CD4-positive, alpha-beta T cell (primary cell): ENCODE measurements at regions not wholly inside any gene's neighbourhood (a gene's known extent, or its start where the extent isn't known, plus 50 kb on each side); places are given as distances from the start of the nearest gene placed in this dataset.

Source experiments
- ATAC-seq: fragments of 200-7000 bp; cut with Tn5 transposase; one replicate; pipeline ENCODE4 v1.10.0; 2022; ENCODE audit warnings: mild to moderate bottlenecking; ENCODE audit not compliant: poor library complexity
- CTCF ChIA-PET: fragments of 350-600 bp; sonication (Branson Sonifier 250); formaldehyde crosslinking; loops from one replicate; lab custom pipeline; 2021; ENCODE audit warnings: antibody characterized with exemption, inconsistent platforms; lab: Charles Lee
- POLR2A ChIA-PET: fragments of 350-600 bp; sonication (Branson Sonifier 250); formaldehyde crosslinking; loops from one replicate; lab custom pipeline; 2021; ENCODE audit warnings: antibody characterized with exemption, inconsistent platforms; lab: Charles Lee
- DNase-seq, 14 experiments: peaks; one replicate each; pipeline ENCODE4 v3.0.0-alpha.2; 2013 to 2020; ENCODE audit warnings: mixed read lengths in 2 of 14
- H3K27ac ChIP-seq, 2 donors: one replicate each; pipeline versions ENCODE4 v1.5.1 to v1.7.0; 2013; ENCODE audit warnings: low read length in 2 of 2, low read depth in 1 of 2, mild to moderate bottlenecking in 1 of 2
- H3K27me3 ChIP-seq, 2 experiments: 1 replicate in 1 of 2; 2 replicates in 1 of 2; pipeline versions ENCODE4 v1.6.1 to v1.7.0; 2013; ENCODE audit warnings: low read length in 2 of 2, control low read depth in 1 of 2, mild to moderate bottlenecking in 1 of 2, moderate library complexity in 1 of 2; ENCODE audit not compliant: insufficient read depth in 2 of 2, control insufficient read depth in 1 of 2
- H3K36me3 ChIP-seq: one replicate; pipeline ENCODE4 v1.6.1; 2013; ENCODE audit warnings: low read length, control low read depth; ENCODE audit not compliant: insufficient read depth
- H3K4me1 ChIP-seq: one replicate; pipeline ENCODE4 v1.6.1; 2013; ENCODE audit warnings: low read length, control low read depth; ENCODE audit not compliant: insufficient read depth
- H3K4me3 ChIP-seq: one replicate; pipeline ENCODE4 v1.5.1; 2013; ENCODE audit warnings: mild to moderate bottlenecking, low read length, moderate library complexity
- H3K9me3 ChIP-seq, 2 experiments: 1 replicate in 1 of 2; 2 replicates in 1 of 2; pipeline versions ENCODE4 v1.6.1 to v1.7.0; 2013; ENCODE audit warnings: low read length in 2 of 2, mild to moderate bottlenecking in 2 of 2, control low read depth in 1 of 2, moderate library complexity in 1 of 2; ENCODE audit not compliant: control insufficient read depth in 1 of 2, insufficient read depth in 1 of 2
- H3K27ac Mint-ChIP-seq: one replicate; pipeline ENCODE4 v1.8.0; 2020; ENCODE audit warnings: mixed read lengths
- H3K27me3 Mint-ChIP-seq: one replicate; pipeline ENCODE4 v1.8.0; 2021; ENCODE audit warnings: mixed read lengths
- H3K36me3 Mint-ChIP-seq: one replicate; pipeline ENCODE4 v1.8.0; 2021; ENCODE audit warnings: low read depth, mixed read lengths
- H3K4me1 Mint-ChIP-seq: one replicate; pipeline ENCODE4 v1.8.0; 2021; ENCODE audit warnings: low read depth, mixed read lengths
- H3K4me3 Mint-ChIP-seq: one replicate; pipeline ENCODE4 v1.8.0; 2020; ENCODE audit warnings: mild to moderate bottlenecking, mixed read lengths
- H3K9me3 Mint-ChIP-seq: one replicate; pipeline ENCODE4 v1.8.0; 2020; ENCODE audit warnings: mixed read lengths
- CTCF ChIP-seq: fragments of 200-600 bp; IDR thresholded peaks from one replicate; pipeline ENCODE4 v1.8.0; 2022; ENCODE audit warnings: antibody characterized with exemption, mild to moderate bottlenecking
- intact Hi-C, 2 experiments: fragments of 100-400 bp; cut with DNase I in 1 of 2; cut with micrococcal nuclease in 1 of 2; formaldehyde crosslinking; loops; one replicate each; pipeline versions ENCODE4 v1.15.1 to v1.9.0; 2023 to 2025; cut with DNase I, micrococcal nuclease

- H3K4me3 ChIP-seq = no peak overlapping the region
- no peaks in the 10 kb centered on the region for H3K4me1 Mint-ChIP-seq
- ATAC-seq (no peak), DNase-seq (no peak)
- intact Hi-C loops = no loop called here
- H3K4me1 ChIP-seq = no peaks in the 10 kb centered on the region
- ChIA-PET CTCF (no interaction called here), POLR2A (no interaction called here)
- no peak for TF ChIP-seq CTCF
- H3K9me3 Mint-ChIP-seq = no peaks in the 10 kb centered on the region
- no peak overlapping the region for H3K4me3 Mint-ChIP-seq
- H3K27me3 Mint-ChIP-seq = peaks cover 5% of the 10 kb centered on the region
- no peak overlapping the region for H3K27ac ChIP-seq
- H3K36me3 Mint-ChIP-seq = no peaks in the 10 kb centered on the region
- H3K27ac Mint-ChIP-seq = no peak overlapping the region
- no peaks in the 10 kb centered on the region for H3K36me3 ChIP-seq
- H3K9me3 ChIP-seq = no peaks in the 10 kb centered on the region
- no peaks in the 10 kb centered on the region for H3K27me3 ChIP-seq
Observed at GRCh38 chr9:115261656-115262081, 143.7 kb upstream of the TNC start.

GRCh38 chr9:115262477-115262876 lies 144.5 kb upstream of the TNC start:
- H3K36me3 ChIP-seq = no peaks in the 10 kb centered on the region
- Mint-ChIP-seq H3K36me3 (no peaks in the 10 kb centered on the region), H3K4me3 (no peak overlapping the region), H3K27ac (no peak overlapping the region), H3K9me3 (no peaks in the 10 kb centered on the region), H3K4me1 (no peaks in the 10 kb centered on the region), H3K27me3 (no peaks in the 10 kb centered on the region)
- H3K9me3 ChIP-seq = no peaks in the 10 kb centered on the region
- ChIA-PET CTCF (no interaction called here), POLR2A (no interaction called here)
- TF ChIP-seq CTCF = no peak
- no peaks in the 10 kb centered on the region for H3K4me1 ChIP-seq
- no peak for ATAC-seq
- intact Hi-C loops = no loop called here
- DNase-seq = no peak
- no peak overlapping the region for H3K4me3 ChIP-seq
- H3K27me3 ChIP-seq = no peaks in the 10 kb centered on the region
- H3K27ac ChIP-seq = no peak overlapping the region

- H3K4me1 ChIP-seq = no peaks in the 10 kb centered on the region
- H3K27me3 ChIP-seq = no peaks in the 10 kb centered on the region
- Mint-ChIP-seq H3K27ac (no peak overlapping the region), H3K4me3 (no peak overlapping the region), H3K9me3 (no peaks in the 10 kb centered on the region), H3K4me1 (no peaks in the 10 kb centered on the region), H3K36me3 (no peaks in the 10 kb centered on the region), H3K27me3 (no peaks in the 10 kb centered on the region)
- intact Hi-C loops = no loop called here
- DNase-seq (no peak), ATAC-seq (no peak)
- ChIA-PET CTCF (no interaction called here), POLR2A (no interaction called here)
- H3K9me3 ChIP-seq = no peaks in the 10 kb centered on the region
- H3K27ac ChIP-seq = no peak overlapping the region
- no peaks in the 10 kb centered on the region for H3K36me3 ChIP-seq
- TF ChIP-seq CTCF = no peak
- H3K4me3 ChIP-seq = no peak overlapping the region
Observed at GRCh38 chr9:115262952-115263351, 145.0 kb upstream of the TNC start.
